Astrocyte (in vitro differentiated cells and primary cell): ENCODE measurements at regions not wholly inside any gene's neighbourhood (a gene's known extent, or its start where the extent isn't known, plus 50 kb on each side); places are given as distances from the start of the nearest gene placed in this dataset.

Experiments used
- DNase-seq: peaks from one replicate; pipeline ENCODE4 v3.0.0-alpha.2; 2010; ENCODE audit warnings: low read depth
- FAIRE-seq: peaks from 2 replicates; lab custom pipeline; 2011; peaks lifted over from hg19 to GRCh38; lab: Jason Lieb, UNC
- H2AFZ ChIP-seq: 2 replicates; pipeline ENCODE4 v1.6.0; 2012; ENCODE audit warnings: low read depth, low read length, inconsistent platforms
- H3K27ac ChIP-seq: 2 replicates; pipeline ENCODE4 v1.5.1; 2011; ENCODE audit warnings: low read depth, low read length, inconsistent platforms
- H3K27me3 ChIP-seq: 2 replicates; pipeline ENCODE4 v1.6.0; 2011; ENCODE audit warnings: low read length, inconsistent platforms; ENCODE audit not compliant: insufficient read depth
- H3K36me3 ChIP-seq: 2 replicates; pipeline ENCODE4 v1.5.1; 2011; ENCODE audit warnings: low read length, inconsistent platforms; ENCODE audit not compliant: insufficient read depth
- H3K4me1 ChIP-seq: 2 replicates; pipeline ENCODE4 v1.5.1; 2011; ENCODE audit warnings: low read length, inconsistent platforms; ENCODE audit not compliant: insufficient read depth
- H3K4me2 ChIP-seq: 2 replicates; pipeline ENCODE4 v1.6.0; 2012; ENCODE audit warnings: low read length, inconsistent platforms
- H3K4me3 ChIP-seq: 2 replicates; pipeline ENCODE4 v1.5.1; 2011; ENCODE audit warnings: low read depth, mild to moderate bottlenecking, low read length, inconsistent platforms; ENCODE audit not compliant: insufficient read depth
- H3K79me2 ChIP-seq: 2 replicates; pipeline ENCODE4 v1.6.0; 2012; ENCODE audit warnings: mild to moderate bottlenecking, low read length, inconsistent platforms; ENCODE audit not compliant: insufficient read depth
- H3K9ac ChIP-seq: 2 replicates; pipeline ENCODE4 v1.6.0; 2012; ENCODE audit warnings: mild to moderate bottlenecking, low read length, inconsistent platforms
- H3K9me3 ChIP-seq: 2 replicates; pipeline ENCODE4 v1.5.1; 2012; ENCODE audit warnings: low read depth, mild to moderate bottlenecking, low read length, inconsistent platforms; ENCODE audit not compliant: insufficient read depth
- H4K20me1 ChIP-seq: 2 replicates; pipeline ENCODE4 v1.6.0; 2012; ENCODE audit warnings: low read length, inconsistent platforms; ENCODE audit not compliant: insufficient read depth
- H3K27ac Mint-ChIP-seq: one replicate; pipeline ENCODE4 v1.8.0; 2021; ENCODE audit warnings: mild to moderate bottlenecking, mixed read lengths; ENCODE audit not compliant: unreplicated experiment
- H3K27me3 Mint-ChIP-seq: one replicate; pipeline ENCODE4 v1.8.0; 2021; ENCODE audit warnings: low read depth, mixed read lengths; ENCODE audit not compliant: unreplicated experiment
- H3K36me3 Mint-ChIP-seq: one replicate; pipeline ENCODE4 v1.8.0; 2021; ENCODE audit warnings: low read depth, mixed read lengths; ENCODE audit not compliant: unreplicated experiment
- H3K4me1 Mint-ChIP-seq: one replicate; pipeline ENCODE4 v1.8.0; 2021; ENCODE audit warnings: low read depth, mixed read lengths; ENCODE audit not compliant: unreplicated experiment
- H3K4me3 Mint-ChIP-seq: one replicate; pipeline ENCODE4 v1.8.0; 2021; ENCODE audit warnings: mild to moderate bottlenecking, moderate library complexity, mixed read lengths; ENCODE audit not compliant: unreplicated experiment
- H3K9me3 Mint-ChIP-seq: one replicate; pipeline ENCODE4 v1.8.0; 2021; ENCODE audit warnings: mild to moderate bottlenecking, mixed read lengths; ENCODE audit not compliant: unreplicated experiment
- EZH2 ChIP-seq: IDR thresholded peaks from 2 replicates; pipeline ENCODE4 v1.6.1; 2012; ENCODE audit warnings: mild to moderate bottlenecking, low read length, inconsistent platforms; ENCODE audit not compliant: insufficient read depth
- TF ChIP-seq, protein P1 (sequence below): IDR thresholded peaks from 2 replicates; pipeline ENCODE4 v1.5.1; 2011; ENCODE audit warnings: low read depth, mild to moderate bottlenecking, inconsistent platforms, low read length, moderate library complexity; ENCODE audit not compliant: insufficient read depth

GRCh38 chr12:66051361-66051760 lies 79.2 kb downstream of the LLPH start:
- peaks cover 3% of the 10 kb centered on the region for H3K27me3 Mint-ChIP-seq
- no peaks in the 10 kb centered on the region for H3K36me3 Mint-ChIP-seq
- no peaks in the 10 kb centered on the region for H3K9me3 Mint-ChIP-seq
- H3K4me1 Mint-ChIP-seq = peaks cover 8% of the 10 kb centered on the region
- Histone ChIP-seq H2AFZ (no peak overlapping the region), H3K4me1 (peaks cover 9% of the 10 kb centered on the region), H3K36me3 (no peaks in the 10 kb centered on the region), H3K9me3 (no peaks in the 10 kb centered on the region), H3K27ac (no peak overlapping the region), H3K27me3 (no peaks in the 10 kb centered on the region), H3K79me2 (no peaks in the 10 kb centered on the region), H3K4me2 (no peak overlapping the region), H3K4me3 (no peak overlapping the region), H4K20me1 (no peaks in the 10 kb centered on the region), H3K9ac (no peak overlapping the region)
- TF ChIP-seq EZH2 = no peak
- TF ChIP-seq, protein P1, sequence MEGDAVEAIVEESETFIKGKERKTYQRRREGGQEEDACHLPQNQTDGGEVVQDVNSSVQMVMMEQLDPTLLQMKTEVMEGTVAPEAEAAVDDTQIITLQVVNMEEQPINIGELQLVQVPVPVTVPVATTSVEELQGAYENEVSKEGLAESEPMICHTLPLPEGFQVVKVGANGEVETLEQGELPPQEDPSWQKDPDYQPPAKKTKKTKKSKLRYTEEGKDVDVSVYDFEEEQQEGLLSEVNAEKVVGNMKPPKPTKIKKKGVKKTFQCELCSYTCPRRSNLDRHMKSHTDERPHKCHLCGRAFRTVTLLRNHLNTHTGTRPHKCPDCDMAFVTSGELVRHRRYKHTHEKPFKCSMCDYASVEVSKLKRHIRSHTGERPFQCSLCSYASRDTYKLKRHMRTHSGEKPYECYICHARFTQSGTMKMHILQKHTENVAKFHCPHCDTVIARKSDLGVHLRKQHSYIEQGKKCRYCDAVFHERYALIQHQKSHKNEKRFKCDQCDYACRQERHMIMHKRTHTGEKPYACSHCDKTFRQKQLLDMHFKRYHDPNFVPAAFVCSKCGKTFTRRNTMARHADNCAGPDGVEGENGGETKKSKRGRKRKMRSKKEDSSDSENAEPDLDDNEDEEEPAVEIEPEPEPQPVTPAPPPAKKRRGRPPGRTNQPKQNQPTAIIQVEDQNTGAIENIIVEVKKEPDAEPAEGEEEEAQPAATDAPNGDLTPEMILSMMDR = no peak
- H3K27ac Mint-ChIP-seq = no peak overlapping the region
- DNase-seq (peak; percentile 32), FAIRE-seq (peak; percentile 26)
- H3K4me3 Mint-ChIP-seq = no peak overlapping the region

GRCh38 chr12:66050610-66051009 lies 79.9 kb downstream of the LLPH start:
- no peak for FAIRE-seq
- H3K9ac ChIP-seq = no peak overlapping the region
- no peaks in the 10 kb centered on the region for H3K27me3 Mint-ChIP-seq
- no peak overlapping the region for H3K4me2 ChIP-seq
- no peak overlapping the region for H3K4me3 Mint-ChIP-seq
- H4K20me1 ChIP-seq = no peaks in the 10 kb centered on the region
- peaks cover 8% of the 10 kb centered on the region for H3K4me1 Mint-ChIP-seq
- no peaks in the 10 kb centered on the region for H3K9me3 ChIP-seq
- H3K9me3 Mint-ChIP-seq = no peaks in the 10 kb centered on the region
- no peak for DNase-seq
- H3K27ac Mint-ChIP-seq = no peak overlapping the region
- H3K27ac ChIP-seq = no peak overlapping the region
- no peaks in the 10 kb centered on the region for H3K36me3 Mint-ChIP-seq
- H2AFZ ChIP-seq = no peak overlapping the region
- H3K4me3 ChIP-seq = no peak overlapping the region
- H3K27me3 ChIP-seq = no peaks in the 10 kb centered on the region
- H3K36me3 ChIP-seq = no peaks in the 10 kb centered on the region
- H3K79me2 ChIP-seq = no peaks in the 10 kb centered on the region
- no peak for TF ChIP-seq EZH2
- TF ChIP-seq, protein P1 = no peak
- peaks cover 9% of the 10 kb centered on the region for H3K4me1 ChIP-seq

GRCh38 chr12:66050283-66050576 lies 80.3 kb downstream of the LLPH start:
- Histone ChIP-seq H2AFZ (no peak overlapping the region), H3K4me1 (peaks cover 9% of the 10 kb centered on the region), H3K9ac (no peak overlapping the region), H3K4me2 (no peak overlapping the region), H3K27me3 (no peaks in the 10 kb centered on the region), H3K4me3 (no peak overlapping the region), H4K20me1 (no peaks in the 10 kb centered on the region), H3K9me3 (no peaks in the 10 kb centered on the region), H3K27ac (no peak overlapping the region), H3K79me2 (no peaks in the 10 kb centered on the region), H3K36me3 (no peaks in the 10 kb centered on the region)
- H3K4me1 Mint-ChIP-seq = peaks cover 8% of the 10 kb centered on the region
- H3K27me3 Mint-ChIP-seq = no peaks in the 10 kb centered on the region
- no peaks in the 10 kb centered on the region for H3K36me3 Mint-ChIP-seq
- H3K27ac Mint-ChIP-seq = no peak overlapping the region
- no peaks in the 10 kb centered on the region for H3K9me3 Mint-ChIP-seq
- no peak overlapping the region for H3K4me3 Mint-ChIP-seq
- DNase-seq = no peak
- TF ChIP-seq, protein P1 = no peak
- TF ChIP-seq EZH2 = no peak
- no peak for FAIRE-seq
